Psoas muscle (tissue), 7 donors: ENCODE measurements at regions not wholly inside any gene's neighbourhood (a gene's known extent, or its start where the extent isn't known, plus 50 kb on each side); places are given as distances from the start of the nearest gene placed in this dataset.

Experiments used
- ATAC-seq, 4 donors: fragments of 200-7000 bp; cut with Tn5 transposase; one replicate each; pipeline ENCODE4 v1.9.1; 2020; ENCODE audit warnings: moderate library complexity in 3 of 4, mild to moderate bottlenecking in 2 of 4
- DNase-seq, 2 donors: peaks; one replicate each; pipeline ENCODE4 v3.0.0-alpha.2; 2020
- H3K27ac ChIP-seq: fragments of 200-600 bp; one replicate; pipeline ENCODE4 v1.8.0; 2022
- H3K27me3 ChIP-seq, 3 donors: fragments of 200-600 bp in 1 of 3; one replicate each; pipeline versions ENCODE4 v1.6.1 to v1.8.0; 2013 to 2022; ENCODE audit warnings: low read length in 2 of 3, mild to moderate bottlenecking in 2 of 3, moderate library complexity in 1 of 3; ENCODE audit not compliant: insufficient read depth in 3 of 3
- H3K36me3 ChIP-seq, 2 donors: fragments of 200-600 bp in 1 of 2; one replicate each; pipeline versions ENCODE4 v1.6.1 to v1.8.0; 2013 to 2022; ENCODE audit warnings: low read depth in 1 of 2, mild to moderate bottlenecking in 1 of 2, moderate library complexity in 1 of 2; ENCODE audit not compliant: insufficient read depth in 1 of 2
- H3K4me1 ChIP-seq: fragments of 200-600 bp; one replicate; pipeline ENCODE4 v1.8.0; 2022
- H3K4me3 ChIP-seq: fragments of 200-600 bp; one replicate; pipeline ENCODE4 v1.8.0; 2022; ENCODE audit warnings: mild to moderate bottlenecking
- H3K9me3 ChIP-seq: fragments of 200-600 bp; one replicate; pipeline ENCODE4 v1.8.0; 2022
- WGBS, 3 donors: extraction: QIAGEN DNeasy Blood & Tissue Kit; methylation state at CpG; one replicate each; pipeline versions ENCODE4 v1.1.6 to v1.1.7; 2013; 5-methylcytosine and 5-hydroxymethylcytosine counted together
- intact Hi-C, 2 donors: fragments of 100-400 bp; cut with DNase I; formaldehyde crosslinking; loops; one replicate each; pipeline versions ENCODE4 v1.11.0 to v1.14.2; 2022
- TF ChIP-seq, protein P1 (sequence below): fragments of 200-600 bp; IDR thresholded peaks from one replicate; pipeline ENCODE4 v1.8.0; 2022; ENCODE audit warnings: antibody characterized with exemption
- donor health status: healthy with polysubstance abuse.
- donor health status: DM: no; HTN: no; CAD: no; lungs with moderate emphysema.
- donor health status: Bipolar disorder and iron deficiency.
- donor health status: healthy.
- donor health status: DM: yes; HTN: yes; CAD: no.
- donor health status: DM: no; HTN: no; CAD: no.
- donor health status: DM: yes; HTN: yes; CAD: no.

DNA sequence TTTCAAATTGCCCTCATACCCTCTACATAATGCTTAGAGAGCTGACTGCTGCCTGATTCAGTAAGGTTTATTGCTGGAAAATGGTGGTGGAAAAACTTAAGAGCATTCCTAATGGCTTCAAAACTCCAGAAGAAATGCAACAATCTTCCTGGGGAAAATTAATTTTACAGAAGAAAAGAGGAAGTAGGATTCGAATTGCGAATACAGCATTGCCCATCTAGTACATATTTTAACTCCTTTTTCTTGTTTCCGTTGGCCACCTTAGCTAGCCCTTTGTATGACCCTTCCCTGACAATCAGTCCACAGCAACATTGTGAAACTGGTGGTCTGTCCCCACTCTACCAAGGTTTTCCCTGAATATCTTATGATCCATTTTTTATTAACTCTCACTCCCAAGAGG, 224.7 kb downstream of the MTX2 start:
- WGBS, 3 donors = 47 to 66% (median 63%) methylated on average over 3 of the region's 3 CpGs
- no peak for ATAC-seq
- no peaks in the 10 kb centered on the region for H3K9me3 ChIP-seq
- TF ChIP-seq, protein P1, sequence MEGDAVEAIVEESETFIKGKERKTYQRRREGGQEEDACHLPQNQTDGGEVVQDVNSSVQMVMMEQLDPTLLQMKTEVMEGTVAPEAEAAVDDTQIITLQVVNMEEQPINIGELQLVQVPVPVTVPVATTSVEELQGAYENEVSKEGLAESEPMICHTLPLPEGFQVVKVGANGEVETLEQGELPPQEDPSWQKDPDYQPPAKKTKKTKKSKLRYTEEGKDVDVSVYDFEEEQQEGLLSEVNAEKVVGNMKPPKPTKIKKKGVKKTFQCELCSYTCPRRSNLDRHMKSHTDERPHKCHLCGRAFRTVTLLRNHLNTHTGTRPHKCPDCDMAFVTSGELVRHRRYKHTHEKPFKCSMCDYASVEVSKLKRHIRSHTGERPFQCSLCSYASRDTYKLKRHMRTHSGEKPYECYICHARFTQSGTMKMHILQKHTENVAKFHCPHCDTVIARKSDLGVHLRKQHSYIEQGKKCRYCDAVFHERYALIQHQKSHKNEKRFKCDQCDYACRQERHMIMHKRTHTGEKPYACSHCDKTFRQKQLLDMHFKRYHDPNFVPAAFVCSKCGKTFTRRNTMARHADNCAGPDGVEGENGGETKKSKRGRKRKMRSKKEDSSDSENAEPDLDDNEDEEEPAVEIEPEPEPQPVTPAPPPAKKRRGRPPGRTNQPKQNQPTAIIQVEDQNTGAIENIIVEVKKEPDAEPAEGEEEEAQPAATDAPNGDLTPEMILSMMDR = no peak
- peaks cover 0 to 4% (median 0%) of the 10 kb centered on the region in 3 donors for H3K27me3 ChIP-seq
- no peak overlapping the region for H3K4me3 ChIP-seq
- no peaks in the 10 kb centered on the region for H3K36me3 ChIP-seq
- no peak for DNase-seq
- peaks cover 15% of the 10 kb centered on the region for H3K4me1 ChIP-seq
- peak overlapping the region; percentile 30 for H3K27ac ChIP-seq
- intact Hi-C loops = no loop called here

DNA sequence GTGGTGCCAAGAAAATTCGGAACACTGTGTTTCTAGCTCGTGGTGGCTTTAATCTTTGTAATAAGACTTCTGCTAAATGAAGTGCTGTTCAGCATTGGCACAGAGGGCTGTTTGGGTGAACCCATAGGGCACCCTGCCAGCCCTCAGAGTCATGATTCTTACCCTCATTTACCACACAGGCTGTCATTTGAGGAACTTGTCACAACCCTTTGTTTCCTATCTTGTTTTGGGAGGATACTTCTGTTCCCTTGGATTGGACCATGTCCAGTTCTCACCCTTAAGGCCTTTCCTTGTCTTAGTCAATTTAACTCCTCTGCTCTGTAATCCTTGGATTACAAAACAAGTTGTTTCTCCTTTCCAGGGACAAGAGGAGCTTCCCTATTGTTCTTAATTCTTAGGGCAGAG, 225.7 kb downstream of the MTX2 start:
- TF ChIP-seq, protein P1 = no peak
- no peak overlapping the region for H3K27ac ChIP-seq
- intact Hi-C loops = no loop called here

DNA sequence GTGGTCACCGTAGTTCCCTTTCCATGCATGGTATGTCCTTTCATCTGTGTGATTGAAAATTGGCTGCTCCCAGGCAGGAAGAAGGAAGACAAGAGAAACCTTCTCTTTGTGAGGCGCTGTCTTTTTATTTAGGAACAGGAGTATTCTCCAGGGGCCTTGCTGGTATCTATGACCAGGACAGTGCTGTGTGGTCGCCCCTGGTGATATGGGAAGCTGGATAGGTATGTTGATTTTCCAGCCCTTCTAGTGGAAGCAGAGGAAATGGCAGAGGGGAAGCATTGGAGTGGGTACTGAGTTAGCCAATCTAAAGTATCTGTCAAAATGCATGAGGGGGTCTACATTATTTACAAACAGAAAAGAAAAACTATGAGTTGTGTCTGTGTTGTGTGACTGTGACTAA, 226.6 kb downstream of the MTX2 start:
- 91 to 98% (median 97%) methylated on average over 3 of the region's 3 CpGs for WGBS, 3 donors
- ATAC-seq = no peak
- H3K4me3 ChIP-seq = no peak overlapping the region
- intact Hi-C loops = no loop called here
- no peaks in the 10 kb centered on the region for H3K36me3 ChIP-seq
- TF ChIP-seq, protein P1 = no peak
- peaks cover 15% of the 10 kb centered on the region for H3K4me1 ChIP-seq
- H3K27ac ChIP-seq = no peak overlapping the region
- no peak for DNase-seq
- no peaks in the 10 kb centered on the region for H3K9me3 ChIP-seq
- H3K27me3 ChIP-seq = no peaks in the 10 kb centered on the region

More for the DNA sequence above, 225.7 kb downstream of the MTX2 start:
- no peaks in the 10 kb centered on the region for H3K9me3 ChIP-seq
- ATAC-seq = peak in 1 of 4 donors; percentile 4
- H3K27me3 ChIP-seq = peaks cover 0 to 4% (median 0%) of the 10 kb centered on the region in 3 donors
- peaks cover 15% of the 10 kb centered on the region for H3K4me1 ChIP-seq
- no peak overlapping the region for H3K4me3 ChIP-seq
- H3K36me3 ChIP-seq = no peaks in the 10 kb centered on the region
- peak; percentile 63 to 79 for DNase-seq
- WGBS, 3 donors = 13 to 18% (median 13%) methylated on average over 2 of the region's 2 CpGs

DNA sequence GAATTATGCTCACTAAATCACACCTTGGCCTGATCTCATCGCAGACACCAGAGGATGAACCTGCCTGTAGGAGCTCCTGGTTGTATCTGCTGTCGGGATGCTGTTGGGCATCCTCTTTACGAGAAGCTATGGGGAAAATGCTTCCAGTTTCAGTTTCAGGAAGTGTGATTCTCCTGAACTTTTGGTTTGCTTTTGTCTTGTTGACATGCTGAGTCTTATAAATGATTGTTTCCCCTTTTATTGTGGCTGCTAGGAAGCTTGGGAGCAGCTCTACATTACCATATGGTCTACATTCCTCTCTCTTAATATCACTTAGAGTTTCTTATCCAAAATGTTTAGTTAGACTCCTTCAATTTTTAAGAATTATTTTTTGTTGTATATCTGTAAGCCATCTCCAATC, 227.5 kb downstream of the MTX2 start:
- peaks cover 11% of the 10 kb centered on the region for H3K4me1 ChIP-seq
- DNase-seq = no peak
- no peak for ATAC-seq
- no peaks in the 10 kb centered on the region for H3K36me3 ChIP-seq
- TF ChIP-seq, protein P1 = no peak
- WGBS, 3 donors = 73 to 85% (median 76%) methylated on average over 3 of the region's 3 CpGs
- no peak overlapping the region for H3K27ac ChIP-seq
- H3K4me3 ChIP-seq = no peak overlapping the region
- intact Hi-C loops = no loop called here
- H3K9me3 ChIP-seq = no peaks in the 10 kb centered on the region
- H3K27me3 ChIP-seq = no peaks in the 10 kb centered on the region

DNA sequence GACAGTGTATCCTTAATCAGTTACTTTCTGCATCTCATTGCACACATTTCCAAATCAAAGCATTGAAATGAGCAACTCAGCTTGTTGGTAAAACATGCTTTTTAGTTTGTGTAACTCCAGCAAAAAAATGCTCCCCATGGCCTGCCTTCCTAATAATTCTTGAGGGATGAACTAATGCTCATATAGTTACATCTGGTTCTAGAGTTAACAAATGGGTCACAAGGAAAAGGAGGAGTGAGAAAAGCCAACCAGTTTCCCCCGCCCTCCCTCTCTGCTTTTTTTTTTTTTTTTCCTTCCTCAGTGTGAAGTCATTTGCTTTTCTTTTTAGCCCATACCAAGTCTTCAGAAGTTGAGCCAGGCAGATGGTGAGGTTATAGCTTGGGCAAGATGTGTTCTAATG, 231.7 kb downstream of the MTX2 start:
- intact Hi-C loops = no loop called here
- Histone ChIP-seq H3K27me3 (no peaks in the 10 kb centered on the region), H3K4me3 (no peak overlapping the region), H3K27ac (no peak overlapping the region), H3K36me3 (no peaks in the 10 kb centered on the region), H3K9me3 (no peaks in the 10 kb centered on the region), H3K4me1 (no peaks in the 10 kb centered on the region)
- TF ChIP-seq, protein P1 = no peak
- WGBS, 3 donors = 59 to 80% (median 64%) methylated on average over 1 of the region's 1 CpG
- DNase-seq (no peak), ATAC-seq (peak in 3 of 4 donors; percentile 26 to 57 (median 30))
